ENCODE measurements at regions not wholly inside any gene's neighbourhood (a gene's known extent, or its start where the extent isn't known, plus 50 kb on each side); places are given as distances from the start of the nearest gene placed in this dataset.

GRCh38 chr11:15485432-15485831 lies 370.7 kb downstream of the INSC start:
- TF ChIP-seq TCF7L2 (IDR thresholded peaks at IDR 0.05; ENCODE audit: low read depth, low read length) (no peak), CTCF (IDR thresholded peaks at IDR 0.05 in 2 of 3, conservative IDR thresholded peaks at IDR 0.05 in 1 of 3; ENCODE audit: insufficient read depth in 2 of 3, low read depth in 1 of 3, low read length in 3 of 3) (no peak), ATF3 (IDR thresholded peaks at IDR 0.05) (peak; percentile 35; the same call in 1 of the 2 replicates), ATF3 (CRISPR knock-in tag; conservative IDR thresholded peaks at IDR 0.05) (no peak), USF1 (CRISPR knock-in tag; IDR thresholded peaks at IDR 0.05) (no peak)
